ENCODE measurements at regions not wholly inside any gene's neighbourhood (a gene's known extent, or its start where the extent isn't known, plus 50 kb on each side); places are given as distances from the start of the nearest gene placed in this dataset.

- TF ChIP-seq CTCF (IDR thresholded peaks at IDR 0.05) (no peak), POLR2A (IDR thresholded peaks at IDR 0.05) (no peak)
Measured at GRCh38 chr10:128411643-128412042, 285.4 kb upstream of the MKI67 start.

Data from lower leg skin (tissue), 3 donors.